ENCODE measurements at regions not wholly inside any gene's neighbourhood (a gene's known extent, or its start where the extent isn't known, plus 50 kb on each side); places are given as distances from the start of the nearest gene placed in this dataset.

DNA sequence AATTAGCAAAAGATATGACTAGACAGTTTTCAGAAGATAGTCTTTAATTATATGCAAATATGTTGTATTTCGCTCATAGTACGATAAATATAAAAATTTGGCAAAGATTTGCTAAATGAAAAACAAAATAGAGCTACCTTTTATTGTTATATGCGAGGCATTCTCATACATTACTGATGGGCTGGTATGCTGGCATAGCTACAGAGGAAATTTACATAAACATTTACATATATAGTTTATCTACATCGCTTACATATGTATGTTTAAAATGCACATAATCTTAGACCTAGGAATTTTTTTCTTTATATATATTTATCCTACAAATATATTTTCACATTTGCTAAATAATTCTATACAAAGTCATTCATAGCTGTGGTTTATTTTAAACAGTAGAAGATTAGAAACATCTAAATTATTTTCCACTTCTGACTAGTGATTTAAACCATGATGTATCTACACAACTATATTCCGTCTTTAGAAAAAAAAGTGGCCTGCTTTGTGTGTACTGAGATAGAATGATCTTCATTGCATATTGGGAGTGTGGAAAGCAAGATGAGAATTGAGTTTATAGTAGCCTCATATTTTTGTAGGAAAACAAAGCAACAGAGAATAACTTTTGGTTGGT, 1345.0 kb upstream of the SLC10A2 start:
- intact Hi-C loops (cut with micrococcal nuclease), result no loop called here
- CTCF ChIA-PET, result no interaction called here
- Mint-ChIP-seq H3K4me1 (ENCODE audit: low read depth) (no peaks in the 10 kb centered on the region), H3K4me3 (no peak overlapping the region), H3K9me3 (peaks cover 1% of the 10 kb centered on the region), H3K27me3 (no peaks in the 10 kb centered on the region), H3K36me3 (ENCODE audit: low read depth) (no peaks in the 10 kb centered on the region), H3K27ac (no peak overlapping the region)
- TF ChIP-seq, protein P1, sequence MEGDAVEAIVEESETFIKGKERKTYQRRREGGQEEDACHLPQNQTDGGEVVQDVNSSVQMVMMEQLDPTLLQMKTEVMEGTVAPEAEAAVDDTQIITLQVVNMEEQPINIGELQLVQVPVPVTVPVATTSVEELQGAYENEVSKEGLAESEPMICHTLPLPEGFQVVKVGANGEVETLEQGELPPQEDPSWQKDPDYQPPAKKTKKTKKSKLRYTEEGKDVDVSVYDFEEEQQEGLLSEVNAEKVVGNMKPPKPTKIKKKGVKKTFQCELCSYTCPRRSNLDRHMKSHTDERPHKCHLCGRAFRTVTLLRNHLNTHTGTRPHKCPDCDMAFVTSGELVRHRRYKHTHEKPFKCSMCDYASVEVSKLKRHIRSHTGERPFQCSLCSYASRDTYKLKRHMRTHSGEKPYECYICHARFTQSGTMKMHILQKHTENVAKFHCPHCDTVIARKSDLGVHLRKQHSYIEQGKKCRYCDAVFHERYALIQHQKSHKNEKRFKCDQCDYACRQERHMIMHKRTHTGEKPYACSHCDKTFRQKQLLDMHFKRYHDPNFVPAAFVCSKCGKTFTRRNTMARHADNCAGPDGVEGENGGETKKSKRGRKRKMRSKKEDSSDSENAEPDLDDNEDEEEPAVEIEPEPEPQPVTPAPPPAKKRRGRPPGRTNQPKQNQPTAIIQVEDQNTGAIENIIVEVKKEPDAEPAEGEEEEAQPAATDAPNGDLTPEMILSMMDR (IDR thresholded peaks at IDR 0.05), result no peak
- DNase-seq (no peak), ATAC-seq (no peak)
- POLR2A ChIA-PET, result no interaction called here

DNA sequence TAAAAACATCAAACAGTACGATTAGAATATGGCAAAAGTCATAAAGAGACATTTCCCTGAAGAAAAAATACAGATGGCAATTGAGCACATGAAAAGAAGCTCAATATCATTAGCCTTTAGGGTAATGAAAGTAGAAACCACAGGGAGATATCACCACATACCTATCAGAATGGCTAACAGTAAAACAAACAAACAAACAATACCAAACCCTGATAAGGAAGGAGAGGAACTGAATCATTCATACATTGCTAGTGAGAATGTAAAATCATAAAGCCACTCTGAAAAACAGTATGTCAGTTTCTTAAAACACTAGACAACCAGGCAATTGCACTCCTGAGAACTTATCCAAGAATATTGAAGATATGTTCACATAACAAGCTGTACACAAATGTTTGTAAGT, 1342.5 kb upstream of the SLC10A2 start:
- POLR2A ChIA-PET, result no interaction called here
- ATAC-seq (no peak), DNase-seq (no peak)
- Mint-ChIP-seq H3K4me3 (no peak overlapping the region), H3K36me3 (ENCODE audit: low read depth) (no peaks in the 10 kb centered on the region), H3K27ac (no peak overlapping the region), H3K4me1 (ENCODE audit: low read depth) (no peaks in the 10 kb centered on the region), H3K9me3 (peaks cover 1% of the 10 kb centered on the region), H3K27me3 (no peaks in the 10 kb centered on the region)
- CTCF ChIA-PET, result no interaction called here
- intact Hi-C loops (cut with micrococcal nuclease), result no loop called here
- TF ChIP-seq, protein P1 (IDR thresholded peaks at IDR 0.05), result no peak

DNA sequence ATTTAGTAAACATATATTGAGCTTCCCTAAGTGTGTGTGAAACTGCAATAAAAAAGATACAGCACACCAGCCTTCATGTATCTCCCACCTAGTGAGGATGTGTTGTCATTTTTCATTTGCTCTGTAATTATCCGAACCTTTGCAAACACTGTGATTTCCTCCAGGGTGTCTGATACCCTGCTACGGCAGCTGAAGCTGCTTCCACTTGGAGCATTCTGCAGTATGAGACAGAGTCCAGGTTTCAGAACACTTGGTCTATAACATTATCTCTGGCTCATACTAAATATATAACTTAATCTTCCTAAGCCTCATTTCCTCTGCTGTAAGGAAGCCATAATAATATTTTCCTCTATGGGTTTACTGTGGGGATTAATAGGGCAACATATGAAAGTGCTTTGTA, 1338.1 kb upstream of the SLC10A2 start:
- TF ChIP-seq, protein P1 (IDR thresholded peaks at IDR 0.05), result no peak
- DNase-seq (no peak), ATAC-seq (no peak)
- no peak overlapping the region for H3K27ac Mint-ChIP-seq
- CTCF ChIA-PET, result no interaction called here
- H3K9me3 Mint-ChIP-seq, result peaks cover 1% of the 10 kb centered on the region
- intact Hi-C loops (cut with micrococcal nuclease), result no loop called here
- no peaks in the 10 kb centered on the region for H3K36me3 Mint-ChIP-seq (ENCODE audit: low read depth)
- H3K27me3 Mint-ChIP-seq, result no peaks in the 10 kb centered on the region
- no peaks in the 10 kb centered on the region for H3K4me1 Mint-ChIP-seq (ENCODE audit: low read depth)
- H3K4me3 Mint-ChIP-seq, result no peak overlapping the region
- POLR2A ChIA-PET, result no interaction called here

DNA sequence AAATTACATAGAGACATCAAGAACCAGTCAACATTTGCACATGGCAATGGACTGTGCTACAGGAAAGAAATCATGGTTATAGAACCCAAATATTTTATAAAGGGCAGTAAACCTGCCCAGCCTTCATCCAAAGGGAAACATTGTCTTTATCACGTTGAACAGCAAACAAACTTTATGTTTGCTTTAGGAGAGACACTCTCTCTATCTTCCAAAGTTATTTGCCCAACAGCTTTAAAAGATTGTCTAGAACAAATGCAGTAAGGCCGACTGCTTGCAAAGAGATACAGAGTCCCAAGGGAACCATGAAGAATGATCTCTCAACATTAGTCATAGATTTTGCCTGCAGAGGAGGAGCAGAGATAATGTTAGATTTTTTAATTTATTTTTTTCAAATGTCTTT, 1323.5 kb upstream of the SLC10A2 start:
- Mint-ChIP-seq H3K4me3 (no peak overlapping the region), H3K27me3 (no peaks in the 10 kb centered on the region), H3K27ac (no peak overlapping the region), H3K9me3 (peaks cover 4% of the 10 kb centered on the region), H3K4me1 (ENCODE audit: low read depth) (no peaks in the 10 kb centered on the region), H3K36me3 (ENCODE audit: low read depth) (no peaks in the 10 kb centered on the region)
- ATAC-seq (no peak), DNase-seq (no peak)
- TF ChIP-seq, protein P1 (IDR thresholded peaks at IDR 0.05), result no peak
- CTCF ChIA-PET, result no interaction called here
- intact Hi-C loops (cut with micrococcal nuclease), result no loop called here
- POLR2A ChIA-PET, result no interaction called here

DNA sequence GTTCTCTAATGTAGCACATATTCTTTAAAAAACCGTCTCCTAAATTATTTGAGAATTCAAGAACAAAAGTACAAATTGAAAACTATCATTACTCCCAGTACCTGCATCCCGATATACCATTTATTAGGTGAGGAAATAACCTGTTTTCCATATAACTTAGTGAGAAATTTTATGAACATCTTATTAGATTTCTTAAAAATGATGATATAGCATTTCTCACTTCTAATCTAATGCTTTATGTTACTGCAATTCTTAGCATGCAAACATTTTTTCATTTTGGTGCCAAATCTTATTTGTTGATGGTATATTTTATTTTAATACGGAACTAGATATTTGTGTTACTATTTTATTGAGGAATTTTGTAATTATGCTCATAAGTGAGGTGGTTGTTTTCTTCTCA, 1321.3 kb upstream of the SLC10A2 start:
- POLR2A ChIA-PET, result no interaction called here
- no peaks in the 10 kb centered on the region for H3K27me3 Mint-ChIP-seq
- no peak for DNase-seq
- intact Hi-C loops (cut with micrococcal nuclease), result no loop called here
- CTCF ChIA-PET, result no interaction called here
- no peaks in the 10 kb centered on the region for H3K36me3 Mint-ChIP-seq (ENCODE audit: low read depth)
- no peaks in the 10 kb centered on the region for H3K4me1 Mint-ChIP-seq (ENCODE audit: low read depth)
- H3K27ac Mint-ChIP-seq, result no peak overlapping the region
- TF ChIP-seq, protein P1 (IDR thresholded peaks at IDR 0.05), result no peak
- no peak overlapping the region for H3K4me3 Mint-ChIP-seq
- no peak for ATAC-seq
- peaks cover 4% of the 10 kb centered on the region for H3K9me3 Mint-ChIP-seq

Data from activated CD8-positive, alpha-beta T cell treated with anti-CD3 and anti-CD28 coated beads for 36 hours (primary cell).